DMS114 treated with DMSO at 0.1 percent for 48 hours (cell line): ENCODE measurements at regions not wholly inside any gene's neighbourhood (a gene's known extent, or its start where the extent isn't known, plus 50 kb on each side); places are given as distances from the start of the nearest gene placed in this dataset.

Experiments used
- DNase-seq: peaks from one replicate; lab custom pipeline; 2025; ENCODE audit not compliant: unreplicated experiment; lab: John Stamatoyannopoulos, UW

- DNase-seq = no peak
These were observed 94.7 kb upstream of the RUNX3 start for GRCh38 chr1:25024615-25025350.

GRCh38 chr1:25023826-25024225 is 93.8 kb upstream of the RUNX3 start:
- DNase-seq = no peak

GRCh38 chr1:25023190-25023578 is 93.1 kb upstream of the RUNX3 start:
- DNase-seq = no peak

DNA sequence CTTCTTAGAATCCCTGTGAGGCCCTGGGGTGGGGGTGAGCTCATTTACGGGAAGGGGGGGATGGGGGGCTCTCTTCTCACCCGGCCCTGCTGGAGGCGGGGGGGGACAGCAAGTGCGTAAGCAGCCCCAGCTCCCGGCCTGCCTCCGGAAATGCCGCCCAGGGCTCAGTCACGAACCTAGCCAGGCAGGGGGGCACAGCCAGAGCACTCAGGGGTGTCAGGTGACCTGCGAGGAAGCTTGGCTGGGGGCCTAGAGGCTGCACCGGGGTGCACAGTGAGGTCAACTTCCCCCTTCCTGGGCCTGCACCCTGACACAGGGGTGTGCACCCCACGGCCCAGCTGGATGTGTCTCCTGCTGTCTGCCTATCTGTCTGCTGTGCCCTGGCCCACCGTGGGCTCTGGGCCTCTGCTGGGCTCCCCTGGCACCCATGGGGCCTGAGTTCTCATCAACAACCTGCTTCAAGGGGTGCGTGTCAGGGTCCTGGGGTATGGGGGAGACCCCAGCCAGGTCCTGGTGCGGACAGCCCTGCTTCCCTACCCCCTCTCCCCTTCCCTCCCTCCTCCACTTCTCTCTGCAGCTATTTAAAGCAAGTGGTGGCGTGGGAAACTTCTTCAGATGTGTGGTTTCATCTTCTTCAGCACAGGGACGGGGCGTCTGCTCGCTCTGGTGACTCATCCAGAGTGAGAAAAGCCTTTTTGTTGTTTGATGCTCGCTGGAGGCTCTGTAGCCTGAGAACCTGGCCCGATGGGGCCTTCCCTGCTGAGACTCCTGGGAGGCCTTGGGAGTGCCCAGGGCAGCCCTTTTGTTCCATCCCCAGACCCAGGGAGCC is 92.5 kb upstream of the RUNX3 start:
- DNase-seq = no peak

GRCh38 chr1:25021591-25022215 is 91.6 kb upstream of the RUNX3 start:
- no peak for DNase-seq

- no peak for DNase-seq
These were observed 90.9 kb upstream of the RUNX3 start for GRCh38 chr1:25020851-25021590.

- DNase-seq = no peak
These were observed 90.2 kb upstream of the RUNX3 start for GRCh38 chr1:25020173-25020845.

DNA sequence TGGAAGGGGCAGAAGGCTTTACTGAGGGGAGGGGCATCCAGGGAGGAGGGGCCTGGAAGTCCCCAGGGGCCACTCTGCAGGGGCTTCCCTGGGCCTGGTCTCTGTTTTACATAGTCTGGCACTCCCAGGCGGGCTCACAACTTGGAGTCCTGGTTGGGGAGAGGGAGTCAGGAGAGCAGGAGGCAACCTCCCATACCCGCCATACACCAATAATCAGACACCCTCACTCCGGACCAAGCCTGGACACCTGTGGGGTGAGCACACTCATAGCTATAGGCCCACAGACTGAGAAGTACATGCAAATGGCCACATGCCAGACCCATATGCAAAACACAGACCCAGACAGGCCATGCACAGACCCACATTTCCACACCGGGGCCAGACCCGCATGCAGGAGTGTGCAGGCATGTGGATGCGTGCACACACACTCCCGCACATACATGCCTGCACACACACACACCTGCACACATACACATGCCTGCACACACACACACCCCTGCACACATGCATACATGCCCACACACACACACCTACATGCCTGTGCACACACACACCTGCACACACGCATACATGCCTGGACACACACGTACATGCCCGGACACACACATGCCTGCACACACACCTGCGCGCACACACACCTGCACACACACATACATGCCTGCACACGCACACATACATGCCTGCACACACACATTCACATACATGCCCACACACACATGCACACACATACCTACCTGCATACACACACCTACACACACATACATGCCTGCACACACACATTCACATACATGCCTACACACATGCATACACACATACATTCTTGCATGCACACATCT is 89.5 kb upstream of the RUNX3 start:
- DNase-seq = no peak

- DNase-seq = no peak
These were observed 88.9 kb upstream of the RUNX3 start for GRCh38 chr1:25018943-25019336.

- no peak for DNase-seq
These were observed 88.1 kb upstream of the RUNX3 start for GRCh38 chr1:25018110-25018735.

DNA sequence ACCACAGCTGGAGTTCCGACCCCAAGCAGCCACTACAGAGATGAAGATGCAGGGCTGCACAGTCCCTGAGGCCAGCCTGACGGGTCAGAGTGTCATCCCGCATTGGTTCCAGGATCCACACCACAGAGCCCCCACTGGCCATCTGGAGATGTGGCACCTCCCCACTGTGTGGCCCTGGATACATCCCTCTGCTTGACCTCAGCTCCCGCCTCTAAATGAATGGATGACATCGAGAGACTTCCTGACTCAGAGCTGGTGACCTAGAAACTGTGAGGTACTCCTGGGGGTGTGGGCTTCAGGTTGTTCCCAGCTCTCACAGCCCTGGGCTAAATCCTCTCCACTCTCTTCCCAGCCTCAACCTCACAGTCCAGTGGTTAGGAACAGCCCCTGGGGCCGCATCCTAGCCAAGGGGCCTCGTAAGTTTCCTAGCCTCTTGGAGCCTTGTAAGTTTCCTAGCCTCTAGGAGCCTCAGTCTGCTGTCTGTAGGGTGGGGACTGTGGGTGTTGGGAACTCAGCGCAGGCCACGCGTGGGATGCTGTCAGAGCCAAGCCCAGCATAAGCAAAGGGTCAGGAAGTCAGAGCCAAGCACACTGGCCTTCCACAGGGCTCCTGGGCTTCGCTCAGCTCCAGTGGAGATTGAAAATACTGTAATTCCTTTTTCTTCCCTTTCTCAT is 87.5 kb upstream of the RUNX3 start:
- no peak for DNase-seq

DNA sequence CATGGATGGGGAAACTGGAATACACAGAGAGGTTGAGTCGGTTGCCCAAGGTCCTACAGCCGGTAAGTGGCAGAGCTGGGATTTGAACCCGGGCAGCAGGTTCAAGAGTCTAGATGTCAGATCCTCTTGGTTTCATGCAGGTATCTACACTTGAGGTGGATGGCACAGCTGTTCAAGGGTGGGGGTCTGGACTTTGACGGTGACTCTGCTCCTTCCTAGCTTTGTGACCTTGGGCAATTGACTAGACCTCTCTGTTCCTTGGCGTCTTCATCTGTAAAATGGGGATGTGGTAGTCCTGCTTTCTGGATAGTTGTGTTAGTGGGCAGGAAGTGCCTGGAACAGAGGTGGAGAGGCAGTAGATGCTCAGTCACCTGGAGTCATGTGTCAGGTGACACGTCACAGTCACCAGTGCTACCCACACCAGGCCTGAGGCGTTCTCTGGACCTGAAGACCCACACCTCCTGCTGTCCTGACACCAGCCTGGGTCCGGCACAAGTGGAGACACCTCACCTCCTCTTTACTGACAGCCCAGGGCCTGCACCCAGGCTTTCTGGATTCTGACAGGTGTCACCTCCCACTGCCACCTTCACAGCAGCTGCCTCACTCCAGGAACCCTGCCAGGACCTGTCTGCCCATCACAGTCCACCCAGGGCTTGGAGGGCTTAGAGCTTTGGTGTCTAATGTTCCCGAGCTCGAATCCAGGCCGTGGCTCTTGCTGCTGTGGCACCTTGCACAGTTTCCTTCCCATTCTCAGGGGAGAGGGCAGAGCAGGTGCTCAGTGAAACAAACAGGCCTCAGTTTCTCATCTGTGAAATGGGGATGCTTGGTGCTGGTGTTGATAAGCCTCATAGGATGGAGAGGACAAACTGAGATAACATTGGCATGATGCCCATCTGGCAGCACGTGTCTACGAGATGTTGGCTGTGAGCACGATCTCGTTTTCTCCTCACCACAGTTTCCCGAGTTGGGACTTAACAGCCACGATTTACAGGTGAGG is 83.2 kb upstream of the RUNX3 start:
- no peak for DNase-seq

GRCh38 chr1:25011943-25012638 is 82.0 kb upstream of the RUNX3 start:
- no peak for DNase-seq

DNA sequence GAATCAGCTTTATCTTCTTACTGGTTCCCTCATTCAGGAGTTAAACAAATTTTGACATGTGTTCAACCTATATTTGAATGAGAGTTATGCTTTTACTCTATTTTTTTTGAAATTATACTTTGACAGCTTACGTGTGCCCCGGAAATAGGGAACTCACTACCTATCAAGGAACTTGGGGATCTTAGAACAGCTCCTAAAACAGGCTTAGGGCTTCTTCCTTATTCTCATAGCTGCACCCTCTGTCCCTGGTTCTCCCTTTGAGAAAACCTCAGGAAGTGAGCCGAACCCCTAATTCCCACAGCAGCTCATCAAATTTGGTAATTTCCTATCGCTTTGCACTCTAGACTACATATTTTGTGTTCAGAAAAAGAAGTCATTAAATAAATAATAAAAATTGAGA is 81.2 kb upstream of the RUNX3 start:
- no peak for DNase-seq

GRCh38 chr1:25009671-25010262 is 79.7 kb upstream of the RUNX3 start:
- DNase-seq = no peak

DNA sequence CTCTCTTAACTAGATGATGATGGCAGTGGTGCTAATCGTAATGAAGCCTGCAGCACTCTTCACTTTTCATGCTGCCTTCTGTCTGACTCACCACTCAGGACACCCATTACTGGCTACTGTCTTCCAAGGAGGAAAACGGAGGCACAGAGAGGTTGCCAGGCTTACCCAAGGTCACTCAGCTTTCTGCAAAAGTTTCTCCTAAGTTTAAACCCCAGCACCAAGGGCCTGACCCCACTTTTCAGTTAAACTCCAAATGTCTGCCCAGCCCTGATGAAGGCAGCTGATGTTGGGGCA is 78.1 kb upstream of the RUNX3 start:
- no peak for DNase-seq
